ENCODE measurements at regions not wholly inside any gene's neighbourhood (a gene's known extent, or its start where the extent isn't known, plus 50 kb on each side); places are given as distances from the start of the nearest gene placed in this dataset.

DNA sequence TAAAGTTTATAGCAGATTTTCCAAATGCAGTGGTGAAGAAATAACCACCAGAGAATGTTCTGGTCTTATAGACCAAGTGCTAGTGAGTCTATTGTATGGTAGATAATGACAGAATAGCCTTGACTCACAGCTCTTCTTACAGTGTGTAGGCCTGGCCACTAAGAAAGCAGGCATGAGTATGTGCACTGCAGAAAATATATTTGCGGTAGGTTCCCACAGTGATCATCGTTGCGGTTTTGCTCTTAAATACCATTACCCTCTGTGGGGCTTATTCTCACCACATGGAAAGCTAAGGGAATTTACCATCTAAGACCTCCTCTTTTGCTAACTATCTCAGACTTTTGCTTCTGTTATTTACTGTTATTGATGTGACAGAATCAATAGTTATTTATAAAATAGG is 212.3 kb upstream of the SYNDIG1 start:
- no peak for DNase-seq (ENCODE audit: low read depth)

DNA sequence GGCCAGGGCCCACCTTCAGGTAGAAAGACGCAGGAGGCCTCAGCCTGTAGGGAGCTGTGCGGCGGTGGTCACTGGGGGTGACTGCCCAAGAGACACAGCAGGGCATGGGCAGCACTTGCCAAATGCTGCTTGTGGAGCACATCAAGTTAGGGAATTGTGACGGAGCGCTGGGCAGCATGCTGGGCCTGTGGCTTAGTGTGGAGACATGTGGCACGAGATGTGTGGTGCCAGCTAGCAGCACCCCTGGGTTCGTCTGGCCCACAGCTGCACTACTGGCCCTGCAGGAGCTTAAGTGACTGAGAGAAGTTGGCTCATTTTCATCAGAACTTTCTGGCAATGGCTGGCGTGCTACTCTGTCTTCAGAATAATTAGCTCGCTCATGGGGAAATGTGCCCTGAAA is 213.1 kb upstream of the SYNDIG1 start:
- no peak for DNase-seq (ENCODE audit: low read depth)

DNA sequence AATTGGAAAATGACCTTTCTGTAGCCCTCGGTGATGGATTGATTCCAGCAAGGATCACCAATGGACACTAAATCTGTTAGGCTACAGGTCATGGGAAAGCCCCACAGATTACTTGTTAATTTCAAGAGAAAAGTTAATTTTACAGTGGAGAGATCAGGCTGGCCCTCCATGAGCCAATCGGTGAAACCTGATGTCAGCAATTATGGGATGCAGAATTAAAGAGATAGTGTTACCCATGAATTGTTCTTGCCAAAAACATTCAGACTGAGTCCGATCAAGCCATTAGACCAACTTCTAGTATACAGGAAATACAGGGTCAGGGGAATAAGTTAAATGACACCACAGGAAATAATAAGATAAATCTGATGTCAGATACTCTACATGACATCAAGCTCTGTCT is 214.9 kb upstream of the SYNDIG1 start:
- DNase-seq (ENCODE audit: low read depth): no peak

DNA sequence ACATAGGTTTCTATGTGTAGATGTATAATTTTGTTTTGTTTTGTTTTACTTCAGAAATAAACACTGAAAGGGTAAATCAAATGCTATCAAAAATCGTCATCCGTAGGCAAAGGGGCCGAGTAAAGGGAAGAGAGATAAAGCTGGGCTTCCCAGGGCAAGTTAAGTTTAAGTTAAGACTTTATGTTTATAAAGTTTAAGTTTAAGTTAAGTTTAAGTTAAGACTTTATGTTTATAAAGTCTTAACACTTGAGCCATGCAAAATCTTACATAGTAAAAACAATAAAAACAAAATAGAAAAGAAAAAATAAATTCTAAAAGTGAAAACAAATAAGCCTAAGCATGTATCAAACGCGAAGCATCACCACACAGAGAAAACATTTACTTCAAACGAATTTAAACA is 216.1 kb upstream of the SYNDIG1 start:
- DNase-seq (ENCODE audit: low read depth): no peak

DNA sequence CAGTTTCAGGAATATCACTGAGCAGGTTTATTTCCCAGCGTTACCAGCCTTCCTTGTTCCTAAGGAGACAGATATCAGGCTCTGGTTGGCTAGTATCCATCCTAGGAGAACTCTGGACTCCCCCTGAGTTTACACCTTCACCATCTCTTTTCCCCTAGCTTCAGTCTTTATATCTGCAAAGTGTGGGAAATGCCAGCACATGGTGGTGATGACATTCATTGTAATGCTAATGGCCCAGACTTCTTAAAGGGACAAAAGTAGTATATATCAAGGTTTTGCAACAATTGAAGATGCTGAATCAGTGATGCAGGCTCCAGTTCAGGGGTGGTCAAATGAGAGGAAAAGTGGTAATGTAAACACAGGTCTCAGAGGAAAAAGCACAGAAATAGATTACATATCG is 224.3 kb upstream of the SYNDIG1 start:
- DNase-seq (ENCODE audit: low read depth): no peak

DNA sequence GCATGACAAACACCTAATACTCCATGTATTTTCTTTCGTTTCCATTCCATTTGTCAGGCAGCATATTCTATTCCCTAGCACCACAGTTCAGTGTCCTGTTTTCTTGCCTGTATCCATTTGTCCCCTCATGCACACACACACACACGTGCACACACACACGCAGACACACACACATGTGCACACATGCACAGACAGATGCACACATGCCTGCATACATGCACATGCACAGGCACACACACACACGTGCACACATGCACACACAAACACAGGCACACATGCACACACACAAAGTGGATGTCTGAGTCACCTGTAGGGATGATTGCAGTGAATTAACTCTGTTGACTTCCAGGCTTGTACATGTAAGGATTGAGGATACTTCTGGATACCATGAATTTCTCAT is 226.7 kb upstream of the SYNDIG1 start:
- no peak for DNase-seq (ENCODE audit: low read depth)

DNA sequence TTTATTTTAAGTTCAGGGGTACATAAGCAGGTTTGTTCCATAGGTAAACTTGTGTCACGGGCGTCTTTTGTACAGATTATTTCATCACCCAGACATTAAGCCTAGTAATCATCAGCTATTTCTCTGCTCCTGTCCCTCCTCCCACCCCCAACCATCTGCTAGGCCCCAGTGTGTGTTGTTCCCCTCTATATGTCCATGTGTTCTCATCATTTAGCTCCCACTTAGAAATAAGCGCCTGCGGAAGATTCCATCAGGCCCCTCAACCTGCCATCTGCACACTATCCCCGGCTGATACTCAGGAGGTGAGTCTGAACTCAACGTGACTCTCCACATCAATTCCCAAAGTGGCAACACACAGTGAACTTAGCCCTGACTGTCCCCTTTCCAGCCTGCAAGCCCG is 228.0 kb upstream of the SYNDIG1 start:
- no peak for DNase-seq (ENCODE audit: low read depth)

DNA sequence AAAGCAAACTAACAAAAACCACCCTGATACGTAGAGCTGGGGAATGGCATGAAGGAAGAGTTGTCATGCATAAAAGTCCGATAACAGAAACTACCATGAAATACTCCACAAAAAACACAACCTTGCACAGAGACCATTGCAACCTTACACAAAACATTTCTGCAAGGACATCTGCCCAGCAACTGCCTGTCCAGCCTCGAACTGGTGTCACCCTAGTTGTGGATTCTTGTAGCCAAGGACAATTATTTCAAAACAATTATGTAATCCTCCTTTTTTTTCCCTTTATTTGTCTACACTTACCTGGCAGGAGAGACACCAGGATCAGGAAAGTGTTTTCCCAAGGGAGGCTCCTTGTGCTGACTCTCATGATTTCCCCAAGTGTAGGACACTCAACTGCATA is 232.5 kb upstream of the SYNDIG1 start:
- no peak for DNase-seq (ENCODE audit: low read depth)

DNA sequence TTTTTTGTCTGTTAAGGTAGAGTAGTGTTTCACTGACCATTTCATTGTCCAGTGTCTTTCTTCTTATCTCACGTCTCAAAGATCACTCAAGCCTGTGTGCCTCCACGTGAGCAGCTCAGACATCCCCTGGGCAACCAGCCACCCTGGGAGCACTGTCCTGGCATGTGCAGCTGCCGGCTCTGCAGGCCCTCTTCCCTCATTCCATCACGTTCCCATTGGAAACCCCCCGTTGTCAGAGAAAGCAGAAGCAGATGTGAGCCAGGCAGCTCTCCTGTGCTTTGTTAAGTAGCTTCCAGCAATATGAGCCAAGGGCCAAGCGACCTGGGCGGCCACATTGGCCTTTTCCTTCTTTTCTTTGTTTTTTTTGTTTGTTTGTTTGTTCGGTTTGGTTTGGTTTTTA is 233.2 kb upstream of the SYNDIG1 start:
- no peak for DNase-seq (ENCODE audit: low read depth)

DNA sequence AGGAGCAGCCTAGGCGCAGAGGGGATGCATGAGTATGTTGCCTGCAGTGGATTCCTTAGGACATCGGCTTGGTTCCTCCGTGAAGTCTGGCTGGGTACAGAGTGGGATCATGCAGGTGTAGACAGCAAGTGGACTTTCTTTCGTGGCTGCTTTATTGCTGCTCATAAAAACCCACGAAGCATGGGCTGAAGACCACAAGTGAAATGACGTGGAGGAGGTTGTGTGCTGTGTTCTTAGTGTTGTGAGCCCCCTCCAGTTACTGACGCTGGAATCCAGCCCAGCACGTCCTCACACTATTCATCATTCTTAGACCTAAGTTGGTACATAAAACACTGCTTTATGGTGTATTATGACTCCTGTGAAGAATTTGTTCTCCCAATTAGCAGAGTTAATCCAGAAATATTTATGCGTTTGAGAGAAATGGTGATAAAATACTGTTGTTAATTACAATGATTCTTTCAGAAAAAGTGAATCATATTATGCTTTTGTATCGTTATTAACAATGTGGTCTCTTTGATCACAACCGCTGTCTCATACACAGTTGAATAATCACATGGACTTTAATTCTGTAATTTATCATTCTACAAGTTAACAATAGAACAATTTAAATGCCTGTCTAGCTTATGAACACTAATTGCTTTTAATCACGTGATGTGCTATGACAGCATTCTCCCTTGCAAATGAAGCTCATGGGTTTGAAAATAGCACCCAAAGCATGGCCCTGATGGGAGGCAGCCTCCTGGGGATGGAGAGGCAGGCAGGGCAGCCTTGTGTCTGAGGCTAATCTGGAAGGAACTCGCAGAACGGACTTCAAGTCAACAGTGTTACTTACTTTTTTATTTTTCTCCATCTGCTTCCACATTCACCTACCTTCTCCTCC is 233.9 kb upstream of the SYNDIG1 start:
- no peak for DNase-seq (ENCODE audit: low read depth)

DNA sequence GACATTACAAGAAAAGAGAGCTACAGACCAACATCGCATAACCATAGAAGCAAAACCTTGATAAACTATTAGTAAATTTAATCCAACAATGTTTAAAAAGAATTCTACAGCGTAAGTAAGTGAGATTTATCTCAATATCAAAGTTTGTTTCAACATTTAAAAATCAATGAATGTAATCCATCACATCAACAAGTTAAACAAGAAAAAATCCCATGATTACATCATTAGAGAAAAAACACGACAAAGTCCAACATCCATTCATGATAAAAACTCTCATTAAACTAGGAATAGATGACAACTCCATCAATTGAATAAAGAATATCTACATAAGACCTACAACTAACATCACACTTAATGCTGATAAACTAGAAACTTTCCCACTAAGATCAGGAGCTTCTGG is 239.0 kb upstream of the GGTLC1 start:
- no peak for DNase-seq (ENCODE audit: low read depth)

DNA sequence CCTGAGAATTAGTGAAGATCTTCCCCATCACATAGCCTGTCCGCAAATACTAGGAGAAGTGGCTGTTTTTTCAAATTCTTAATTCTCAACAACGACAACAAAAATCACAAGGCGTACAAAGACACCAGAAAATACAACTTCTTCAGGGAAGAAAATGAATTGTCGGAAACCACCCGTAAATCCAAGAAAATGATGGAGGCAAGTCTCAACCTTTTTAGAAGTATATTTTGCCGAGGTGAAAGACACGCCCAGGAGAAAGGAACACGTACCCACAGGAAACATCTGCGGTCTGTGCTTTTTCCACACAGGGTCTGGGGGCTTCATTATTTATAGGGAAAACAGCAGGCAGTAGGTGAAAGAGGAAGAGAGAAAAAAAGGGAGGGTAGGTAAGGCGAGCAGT is 223.9 kb upstream of the GGTLC1 start:
- DNase-seq (ENCODE audit: low read depth): no peak

DNA sequence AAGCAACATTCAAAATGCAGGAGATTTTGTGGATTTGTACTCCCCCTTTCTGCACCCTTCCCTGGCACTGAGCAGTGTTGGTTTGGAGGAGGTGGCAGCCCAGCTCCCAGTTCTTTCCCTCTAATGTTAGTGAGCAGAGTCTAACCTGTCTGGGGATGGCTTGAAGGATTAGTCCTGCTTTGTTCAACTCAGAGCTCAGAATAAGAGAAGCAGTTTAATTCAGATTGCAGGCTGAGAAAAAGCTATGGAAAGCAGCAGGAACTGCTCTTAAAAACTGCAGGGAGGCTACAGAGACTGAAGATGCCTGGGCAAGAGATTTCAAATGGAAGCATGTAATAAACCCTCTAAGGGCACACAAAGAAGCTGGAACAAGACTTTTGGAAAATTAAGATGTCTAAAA is 223.4 kb upstream of the GGTLC1 start:
- DNase-seq (ENCODE audit: low read depth): no peak

DNA sequence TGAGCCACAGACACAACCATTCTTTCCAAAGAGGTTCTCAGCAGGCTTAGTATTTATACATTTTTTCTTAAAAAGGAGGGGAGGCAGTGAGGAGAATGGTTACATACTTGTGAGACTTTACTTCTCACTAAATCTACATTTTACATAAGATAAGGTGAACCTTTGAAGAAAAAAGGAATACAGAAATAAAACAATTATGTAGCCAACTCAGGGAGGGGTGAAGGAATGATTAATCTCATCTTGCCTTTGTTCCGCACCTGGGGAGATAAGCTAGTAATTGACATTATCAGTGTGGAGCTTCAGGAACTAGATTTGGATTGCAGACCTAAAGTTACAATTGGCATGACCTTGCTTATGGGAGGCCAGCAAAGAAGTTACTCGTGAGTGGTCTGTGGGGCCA is 221.8 kb upstream of the GGTLC1 start:
- DNase-seq (ENCODE audit: low read depth): no peak

DNA sequence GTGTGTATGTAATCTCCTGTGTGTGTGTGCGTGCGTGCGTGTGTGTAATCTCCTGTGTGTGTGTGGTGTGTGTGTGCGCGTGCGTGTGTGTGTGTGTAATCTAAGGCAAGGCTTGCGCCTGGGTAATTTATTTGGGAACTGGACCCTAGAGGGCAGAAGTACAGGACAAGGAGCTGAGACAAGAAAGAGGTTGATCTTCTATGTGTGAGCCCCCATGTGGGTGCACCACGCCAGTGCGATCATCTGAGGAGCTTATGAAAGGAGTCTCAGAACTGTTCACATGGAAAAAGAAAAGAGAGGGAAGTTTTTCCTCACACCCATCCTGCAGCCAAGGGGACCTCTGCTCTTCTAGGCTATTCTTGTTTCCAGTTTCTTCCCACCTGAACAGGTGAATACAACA is 220.1 kb upstream of the GGTLC1 start:
- no peak for DNase-seq (ENCODE audit: low read depth)

DNA sequence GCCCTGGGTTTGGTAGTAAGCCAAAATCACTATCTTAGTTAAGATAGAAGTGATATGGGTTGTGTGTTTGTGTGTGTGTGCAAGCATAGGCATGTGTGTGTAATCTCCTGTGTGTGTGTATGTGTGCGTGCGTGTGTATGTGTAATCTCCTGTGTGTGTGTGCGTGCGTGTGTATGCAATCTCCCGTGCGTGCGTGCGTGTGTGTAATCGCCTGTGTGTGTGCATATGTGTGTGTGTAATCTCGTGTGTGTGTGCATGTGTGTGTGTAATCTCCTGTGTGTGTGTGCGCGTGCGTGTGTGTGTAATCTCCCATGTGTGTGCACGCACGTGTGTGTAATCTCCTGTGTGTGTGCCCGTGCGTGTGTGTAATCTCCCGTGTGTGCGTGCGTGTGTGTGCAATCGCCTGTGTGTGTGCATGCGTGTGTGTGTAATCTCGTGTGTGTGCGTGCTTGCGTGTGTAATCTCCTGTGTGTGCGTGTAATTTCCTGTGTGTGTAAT is 219.3 kb upstream of the GGTLC1 start:
- DNase-seq (ENCODE audit: low read depth): no peak

DNA sequence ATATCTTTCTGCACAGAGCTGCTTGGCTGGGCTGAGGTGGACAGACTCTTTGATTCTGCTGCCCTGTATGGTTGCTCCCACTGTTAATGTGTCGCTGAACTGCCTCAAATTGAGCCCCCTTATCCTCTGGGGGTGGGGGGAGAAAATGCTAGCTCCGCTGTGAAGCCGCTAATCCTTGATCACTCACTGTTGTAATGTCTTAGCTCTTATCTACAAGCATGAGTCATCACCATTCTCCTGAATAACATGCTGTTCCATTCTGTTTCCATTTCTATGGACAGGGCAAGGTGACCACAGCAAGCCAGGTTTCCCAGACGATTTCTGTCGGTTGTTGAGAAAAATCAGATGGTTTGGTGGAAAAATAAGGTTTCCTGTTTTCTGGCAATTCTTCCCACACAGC is 218.4 kb upstream of the GGTLC1 start:
- DNase-seq (ENCODE audit: low read depth): no peak

DNA sequence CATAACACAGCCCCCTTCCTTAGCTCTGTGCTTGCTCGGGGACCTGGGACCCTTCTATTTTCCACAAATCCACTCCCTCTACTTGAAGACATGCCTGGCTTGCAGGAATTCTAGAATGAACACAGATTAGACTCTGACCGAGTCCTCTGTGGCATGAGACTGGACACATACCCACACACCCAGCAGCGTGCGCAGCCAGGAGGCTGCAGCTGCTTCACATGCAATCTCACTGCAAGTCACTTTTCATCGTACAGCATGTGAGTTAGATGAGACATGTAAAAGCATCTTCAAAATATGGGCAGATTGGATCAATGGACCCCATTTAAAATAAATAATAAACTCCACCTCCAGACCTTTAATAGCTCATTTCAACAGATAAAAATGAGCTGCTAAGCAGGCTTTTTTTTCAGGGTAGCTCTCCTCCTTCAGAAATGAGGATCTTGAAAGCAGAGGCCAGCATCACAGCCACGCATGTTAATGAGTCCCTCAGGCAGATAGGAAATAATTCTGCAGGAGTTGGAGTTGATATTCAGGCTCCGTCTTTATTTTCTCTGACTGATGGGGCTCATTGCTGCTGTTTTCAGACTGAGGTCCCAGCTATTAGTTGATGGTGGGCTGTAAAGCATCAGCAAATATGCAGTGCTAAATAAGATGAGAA is 215.1 kb upstream of the GGTLC1 start:
- DNase-seq (ENCODE audit: low read depth): no peak

DNA sequence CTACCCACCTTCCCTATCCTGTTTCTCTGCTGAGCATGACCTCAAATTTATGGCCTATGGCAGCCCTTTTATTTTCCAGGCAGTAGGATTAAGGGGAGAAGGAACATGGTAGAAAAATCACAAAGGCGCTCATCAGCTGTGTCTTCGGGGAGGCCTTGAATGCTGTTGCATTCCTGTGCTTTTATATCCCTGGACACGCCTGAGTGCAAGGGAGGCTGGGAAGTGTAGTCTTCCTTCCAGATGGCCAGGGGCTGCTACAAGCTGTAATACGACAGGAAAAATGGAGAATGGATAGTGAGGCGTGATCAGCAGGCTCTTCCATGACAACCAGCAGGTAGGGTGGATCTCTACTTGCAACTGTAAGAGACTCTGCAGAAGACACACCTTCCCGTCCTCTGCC is 210.9 kb upstream of the GGTLC1 start:
- DNase-seq (ENCODE audit: low read depth): no peak

DNA sequence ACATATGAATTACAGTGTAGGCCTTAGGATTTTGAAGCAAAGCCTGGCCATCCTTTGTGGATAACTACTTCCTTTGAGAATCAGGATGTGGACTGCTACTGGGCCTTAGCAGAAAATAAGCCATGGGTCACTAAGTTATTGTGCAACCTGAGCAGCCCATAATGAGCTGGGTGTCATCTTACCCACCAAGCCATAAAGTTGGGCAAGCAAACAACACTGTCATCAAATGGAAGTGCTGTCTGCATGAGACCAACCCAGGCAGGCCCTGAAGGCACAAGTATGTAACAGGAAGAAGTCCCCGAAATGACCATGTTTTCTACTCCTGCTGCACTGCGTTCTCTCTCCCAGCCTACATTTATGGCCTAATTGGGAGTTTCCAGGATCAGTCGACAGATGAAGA is 205.6 kb upstream of the GGTLC1 start:
- DNase-seq (ENCODE audit: low read depth): no peak

DNA sequence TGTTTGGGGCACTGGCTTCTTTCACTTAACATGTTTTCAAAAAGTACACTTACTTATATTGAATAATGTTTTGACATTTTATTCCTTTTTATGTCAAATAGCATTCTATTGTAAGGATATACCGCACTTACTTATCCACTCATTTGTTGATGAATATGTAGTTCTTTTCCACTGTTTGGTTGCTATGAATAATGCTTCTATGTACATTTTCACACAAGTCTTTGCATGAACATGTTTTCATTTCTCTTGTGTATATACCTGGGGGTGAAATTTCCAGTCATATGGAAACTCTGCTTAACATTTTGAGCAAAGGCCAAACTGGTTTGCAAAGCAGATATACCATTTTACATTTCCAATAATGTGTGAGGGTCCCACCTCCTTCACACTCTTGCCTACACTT is 202.3 kb upstream of the GGTLC1 start:
- no peak for DNase-seq (ENCODE audit: low read depth)

DNA sequence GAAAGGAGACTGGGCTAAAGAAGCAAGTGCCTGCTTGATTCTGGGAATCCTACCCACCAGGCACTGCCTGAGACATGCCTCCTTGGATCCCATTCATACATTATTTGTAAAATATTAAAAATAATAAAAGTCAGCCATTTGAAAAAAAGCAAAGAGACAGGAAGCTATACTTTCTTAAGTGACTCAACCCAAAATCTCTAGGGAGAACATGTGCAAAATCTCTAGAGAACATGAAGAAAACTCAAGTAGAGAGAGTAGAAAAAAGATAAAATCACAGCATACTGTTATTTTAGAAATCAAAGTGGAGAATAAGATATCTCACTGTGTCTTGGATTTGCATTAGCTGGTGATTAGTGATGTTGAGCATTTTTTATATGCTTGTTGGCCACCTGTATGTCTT is 197.2 kb upstream of the GGTLC1 start:
- no peak for DNase-seq (ENCODE audit: low read depth)

DNA sequence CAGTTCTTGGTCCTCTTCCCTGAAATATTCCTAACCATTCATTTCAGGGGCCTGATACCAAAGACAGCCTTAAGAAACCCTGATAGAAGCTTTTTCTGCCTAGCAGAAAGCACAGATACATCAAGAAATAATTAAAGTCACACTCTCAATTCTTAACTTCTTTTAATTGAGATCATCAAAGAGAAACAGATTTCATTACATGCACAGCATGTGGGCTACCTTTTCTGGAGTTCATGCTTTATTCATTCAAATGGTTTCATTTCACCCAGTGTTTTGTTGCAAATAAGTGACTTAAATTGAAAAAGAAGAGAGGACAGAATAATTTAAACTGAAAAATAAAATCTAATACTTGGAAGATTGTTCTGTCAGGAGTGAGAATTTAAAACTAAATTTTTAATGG is 192.6 kb upstream of the GGTLC1 start:
- no peak for DNase-seq (ENCODE audit: low read depth)

DNA sequence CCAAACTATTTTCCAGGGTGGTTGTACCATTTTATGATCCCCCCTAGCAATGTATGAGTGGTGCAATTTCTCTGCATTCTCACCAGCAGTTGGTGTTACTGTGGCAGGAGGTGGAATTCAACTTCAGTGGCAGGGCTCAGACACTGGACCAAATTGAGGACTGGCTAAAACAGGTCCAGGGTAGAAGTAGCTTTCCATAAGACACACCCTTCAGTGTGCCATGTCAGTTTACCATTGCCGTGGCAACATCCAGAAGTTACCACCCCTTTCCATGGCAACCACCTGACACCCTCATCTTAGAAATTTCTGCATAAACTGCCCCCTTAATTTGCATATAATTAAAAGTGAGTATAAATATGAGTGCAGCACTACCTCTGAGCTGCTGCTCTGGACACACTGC is 180.7 kb upstream of the GGTLC1 start:
- no peak for DNase-seq (ENCODE audit: low read depth)
